ENCODE measurements at regions not wholly inside any gene's neighbourhood (a gene's known extent, or its start where the extent isn't known, plus 50 kb on each side); places are given as distances from the start of the nearest gene placed in this dataset.

DNA sequence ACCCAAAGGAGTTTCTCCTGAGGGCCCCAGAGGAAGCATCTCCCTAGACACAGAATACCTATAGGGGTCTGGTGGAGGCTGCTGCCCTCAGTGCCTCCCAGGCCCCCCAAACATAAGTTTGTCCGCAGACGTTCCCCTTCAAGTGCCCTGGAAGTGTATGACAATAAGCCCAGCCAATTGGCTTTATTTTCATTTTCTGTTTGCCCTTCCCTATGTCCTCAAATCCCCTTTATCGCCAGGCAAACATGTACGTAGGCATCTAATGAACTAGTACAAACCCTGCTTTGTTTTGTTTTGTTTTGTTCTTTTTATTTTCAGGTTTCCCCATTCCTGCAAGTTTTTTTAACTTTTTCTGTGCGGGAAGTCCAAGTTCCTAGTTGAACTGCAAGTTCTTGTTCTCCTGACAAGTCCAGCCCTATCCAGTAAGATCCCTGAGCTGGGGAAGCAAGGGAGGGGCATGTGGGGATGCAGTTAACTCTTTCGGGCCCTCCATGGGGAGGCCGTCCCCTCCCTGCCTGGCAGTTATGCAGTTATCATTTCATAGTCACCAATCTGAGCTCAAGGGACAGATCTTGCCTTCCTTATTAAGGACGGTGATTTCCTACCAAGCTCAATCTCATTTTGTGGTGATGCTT, 141.9 kb downstream of the KCNA5 start:
- no peak for DNase-seq (ENCODE audit: low read depth)
- TF ChIP-seq, protein P1, sequence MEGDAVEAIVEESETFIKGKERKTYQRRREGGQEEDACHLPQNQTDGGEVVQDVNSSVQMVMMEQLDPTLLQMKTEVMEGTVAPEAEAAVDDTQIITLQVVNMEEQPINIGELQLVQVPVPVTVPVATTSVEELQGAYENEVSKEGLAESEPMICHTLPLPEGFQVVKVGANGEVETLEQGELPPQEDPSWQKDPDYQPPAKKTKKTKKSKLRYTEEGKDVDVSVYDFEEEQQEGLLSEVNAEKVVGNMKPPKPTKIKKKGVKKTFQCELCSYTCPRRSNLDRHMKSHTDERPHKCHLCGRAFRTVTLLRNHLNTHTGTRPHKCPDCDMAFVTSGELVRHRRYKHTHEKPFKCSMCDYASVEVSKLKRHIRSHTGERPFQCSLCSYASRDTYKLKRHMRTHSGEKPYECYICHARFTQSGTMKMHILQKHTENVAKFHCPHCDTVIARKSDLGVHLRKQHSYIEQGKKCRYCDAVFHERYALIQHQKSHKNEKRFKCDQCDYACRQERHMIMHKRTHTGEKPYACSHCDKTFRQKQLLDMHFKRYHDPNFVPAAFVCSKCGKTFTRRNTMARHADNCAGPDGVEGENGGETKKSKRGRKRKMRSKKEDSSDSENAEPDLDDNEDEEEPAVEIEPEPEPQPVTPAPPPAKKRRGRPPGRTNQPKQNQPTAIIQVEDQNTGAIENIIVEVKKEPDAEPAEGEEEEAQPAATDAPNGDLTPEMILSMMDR (conservative IDR thresholded peaks at IDR 0.05; ENCODE audit: low read depth, low read length): no peak
- H3K4me3 ChIP-seq (ENCODE audit: low read depth, low read length): no peak overlapping the region

DNA sequence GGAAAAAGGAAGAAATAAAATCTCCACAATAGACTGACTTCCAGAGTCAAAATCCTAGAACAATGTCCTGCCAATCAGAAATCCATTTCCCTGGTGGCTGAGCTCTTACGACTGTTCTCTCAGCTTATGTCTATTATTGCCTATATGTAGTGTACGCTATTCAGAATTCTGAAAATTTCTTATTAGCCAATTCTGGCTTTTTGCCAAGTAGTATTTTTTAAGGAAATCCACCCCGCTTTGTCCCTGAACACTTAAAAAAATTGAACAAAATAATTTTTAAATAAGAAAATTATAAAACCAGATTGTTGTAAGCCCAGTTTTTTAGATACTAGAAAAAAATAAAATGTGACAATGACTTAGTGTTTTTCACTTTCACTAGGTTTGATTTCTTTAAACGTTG, 143.0 kb downstream of the KCNA5 start:
- H3K4me3 ChIP-seq (ENCODE audit: low read depth, low read length): no peak overlapping the region
- no peak for DNase-seq (ENCODE audit: low read depth)
- TF ChIP-seq, protein P1 (conservative IDR thresholded peaks at IDR 0.05; ENCODE audit: low read depth, low read length): no peak

DNA sequence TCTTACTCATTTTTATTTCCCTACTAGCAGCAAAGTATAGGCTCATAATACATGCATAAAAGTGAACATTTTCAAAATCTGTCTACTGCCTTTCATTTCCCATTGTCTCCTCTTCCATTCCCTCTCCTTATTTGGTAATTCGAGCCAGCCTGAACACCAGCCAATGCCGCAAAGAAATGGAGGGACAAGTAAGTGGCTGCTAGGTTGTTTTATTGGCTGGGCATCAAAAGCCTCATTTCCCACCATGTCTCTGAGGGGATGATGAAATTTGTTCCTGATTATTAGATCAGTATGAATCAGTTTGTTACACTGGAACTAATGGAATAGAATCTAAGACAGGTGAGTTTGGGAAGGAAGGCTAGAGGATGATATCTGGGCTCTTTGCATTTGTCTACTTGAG, 143.5 kb downstream of the KCNA5 start:
- H3K4me3 ChIP-seq (ENCODE audit: low read depth, low read length): no peak overlapping the region
- no peak for DNase-seq (ENCODE audit: low read depth)
- TF ChIP-seq, protein P1 (conservative IDR thresholded peaks at IDR 0.05; ENCODE audit: low read depth, low read length): no peak

DNA sequence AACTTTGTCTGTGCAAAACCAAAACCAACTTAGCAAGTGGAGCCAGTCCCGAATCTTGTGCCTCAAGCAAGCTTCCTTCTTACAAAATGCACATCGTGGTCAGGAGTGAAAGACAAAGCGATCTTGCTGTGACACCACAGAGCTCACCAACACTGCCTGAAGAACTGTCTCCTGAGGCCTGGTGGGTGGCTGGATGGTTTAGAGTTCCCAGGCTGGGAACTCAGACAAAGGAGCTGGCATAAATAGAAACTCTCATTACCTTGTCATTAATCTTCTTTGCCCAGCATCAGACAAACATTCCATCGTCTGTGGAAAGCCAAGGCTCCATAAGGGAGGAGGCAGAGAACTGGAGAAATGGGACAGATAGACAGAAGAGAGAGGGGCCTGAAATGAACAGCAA, 144.8 kb downstream of the KCNA5 start:
- no peak for DNase-seq (ENCODE audit: low read depth)
- no peak overlapping the region for H3K4me3 ChIP-seq (ENCODE audit: low read depth, low read length)
- TF ChIP-seq, protein P1 (conservative IDR thresholded peaks at IDR 0.05; ENCODE audit: low read depth, low read length): no peak

DNA sequence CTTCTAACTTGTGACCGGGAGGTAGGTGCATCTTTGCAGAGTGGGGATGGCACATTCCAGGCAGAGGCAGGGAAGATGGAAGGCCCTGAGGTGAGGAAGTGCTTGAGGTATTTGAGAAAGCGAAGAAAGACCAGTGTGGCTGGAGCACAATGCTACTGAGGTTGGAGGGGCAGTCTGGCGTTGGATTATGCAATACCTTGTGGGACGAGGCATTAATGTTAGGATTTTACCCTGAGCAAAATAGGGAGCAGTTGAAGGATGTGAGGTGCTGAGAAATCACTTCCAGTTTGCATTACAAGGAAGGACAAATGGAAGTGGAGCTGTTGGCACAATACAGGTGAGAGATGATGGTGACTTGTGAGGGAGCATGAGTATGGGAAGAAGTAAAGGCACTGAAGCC, 145.5 kb downstream of the KCNA5 start:
- DNase-seq (ENCODE audit: low read depth): no peak
- H3K4me3 ChIP-seq (ENCODE audit: low read depth, low read length): no peak overlapping the region
- TF ChIP-seq, protein P1 (conservative IDR thresholded peaks at IDR 0.05; ENCODE audit: low read depth, low read length): no peak

DNA sequence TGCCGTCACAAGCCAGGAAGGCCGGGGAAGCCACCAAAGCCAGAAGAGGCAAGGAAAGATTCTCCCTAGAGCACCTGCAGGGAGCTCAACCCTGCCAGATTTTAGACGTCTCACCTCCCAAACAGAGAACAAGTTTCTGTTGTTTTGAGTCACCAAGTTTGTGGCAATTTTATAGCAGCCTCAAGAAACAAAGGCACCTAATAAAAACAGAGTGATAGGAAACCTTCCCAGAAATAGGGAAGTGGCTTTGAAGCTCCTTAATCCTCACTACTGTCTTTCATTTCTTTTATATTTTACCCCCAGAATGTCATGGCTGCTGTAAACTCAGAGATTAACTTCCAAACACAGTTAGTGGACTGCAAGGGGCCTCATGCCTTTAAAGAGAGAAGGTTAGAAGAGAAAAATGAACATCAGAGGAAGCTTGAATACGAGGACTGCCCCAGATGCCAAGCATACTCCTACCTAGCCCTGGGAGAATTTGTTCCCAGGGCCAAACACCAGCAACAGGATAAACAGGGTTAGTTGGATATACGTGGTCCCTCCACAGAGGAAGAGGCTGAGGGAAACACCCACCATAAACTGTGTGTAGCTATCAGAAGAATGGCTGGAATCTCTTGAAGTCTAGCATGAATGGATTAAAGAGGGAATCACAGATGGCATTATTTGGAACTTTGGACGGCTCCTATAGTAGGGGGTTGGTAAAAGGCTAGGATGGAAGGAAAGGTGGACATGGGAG, 148.3 kb downstream of the KCNA5 start:
- TF ChIP-seq, protein P1 (conservative IDR thresholded peaks at IDR 0.05; ENCODE audit: low read depth, low read length): no peak
- no peak for DNase-seq (ENCODE audit: low read depth)
- no peak overlapping the region for H3K4me3 ChIP-seq (ENCODE audit: low read depth, low read length)

DNA sequence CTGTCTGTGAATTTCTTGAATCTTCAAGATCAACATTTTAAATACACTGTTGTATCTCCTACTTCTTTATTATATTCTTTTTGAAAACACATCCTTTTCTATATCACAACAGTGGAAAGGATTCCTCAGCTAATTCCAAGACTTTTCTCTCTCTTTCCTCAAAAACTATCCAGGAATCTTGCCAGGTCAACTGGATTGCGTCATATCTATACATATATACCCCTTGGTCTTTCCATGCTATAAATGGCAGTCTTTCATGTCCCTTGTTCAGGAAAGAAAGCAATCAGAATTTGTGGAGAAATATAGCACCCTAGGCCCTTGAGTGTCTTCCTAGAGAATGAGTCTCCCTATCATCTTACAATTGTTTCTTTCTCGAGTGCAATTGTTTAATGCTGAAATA, 149.0 kb downstream of the KCNA5 start:
- TF ChIP-seq, protein P1 (conservative IDR thresholded peaks at IDR 0.05; ENCODE audit: low read depth, low read length): no peak
- no peak overlapping the region for H3K4me3 ChIP-seq (ENCODE audit: low read depth, low read length)
- DNase-seq (ENCODE audit: low read depth): no peak
